ENCODE measurements at regions not wholly inside any gene's neighbourhood (a gene's known extent, or its start where the extent isn't known, plus 50 kb on each side); places are given as distances from the start of the nearest gene placed in this dataset.

DNA sequence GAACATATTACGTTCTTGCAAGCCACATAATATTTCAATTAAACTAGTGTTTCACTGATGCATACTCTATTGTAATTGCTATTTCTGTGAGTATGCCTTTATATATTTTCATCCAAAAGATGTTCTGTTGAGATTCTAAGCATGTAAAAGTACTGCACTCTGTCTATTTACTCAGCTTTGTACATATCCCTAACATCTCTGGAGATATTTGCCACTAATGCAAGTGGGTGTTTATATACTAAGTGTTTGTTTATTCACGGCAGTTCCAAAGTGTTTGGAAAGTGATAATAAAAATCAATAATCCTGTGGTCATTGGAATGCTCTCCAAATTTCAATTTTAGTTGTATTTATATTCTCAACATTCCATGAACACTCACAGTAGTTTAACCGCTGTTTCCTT is 1989.0 kb downstream of the C4orf33 start (continued):
- TF ChIP-seq, protein P1, sequence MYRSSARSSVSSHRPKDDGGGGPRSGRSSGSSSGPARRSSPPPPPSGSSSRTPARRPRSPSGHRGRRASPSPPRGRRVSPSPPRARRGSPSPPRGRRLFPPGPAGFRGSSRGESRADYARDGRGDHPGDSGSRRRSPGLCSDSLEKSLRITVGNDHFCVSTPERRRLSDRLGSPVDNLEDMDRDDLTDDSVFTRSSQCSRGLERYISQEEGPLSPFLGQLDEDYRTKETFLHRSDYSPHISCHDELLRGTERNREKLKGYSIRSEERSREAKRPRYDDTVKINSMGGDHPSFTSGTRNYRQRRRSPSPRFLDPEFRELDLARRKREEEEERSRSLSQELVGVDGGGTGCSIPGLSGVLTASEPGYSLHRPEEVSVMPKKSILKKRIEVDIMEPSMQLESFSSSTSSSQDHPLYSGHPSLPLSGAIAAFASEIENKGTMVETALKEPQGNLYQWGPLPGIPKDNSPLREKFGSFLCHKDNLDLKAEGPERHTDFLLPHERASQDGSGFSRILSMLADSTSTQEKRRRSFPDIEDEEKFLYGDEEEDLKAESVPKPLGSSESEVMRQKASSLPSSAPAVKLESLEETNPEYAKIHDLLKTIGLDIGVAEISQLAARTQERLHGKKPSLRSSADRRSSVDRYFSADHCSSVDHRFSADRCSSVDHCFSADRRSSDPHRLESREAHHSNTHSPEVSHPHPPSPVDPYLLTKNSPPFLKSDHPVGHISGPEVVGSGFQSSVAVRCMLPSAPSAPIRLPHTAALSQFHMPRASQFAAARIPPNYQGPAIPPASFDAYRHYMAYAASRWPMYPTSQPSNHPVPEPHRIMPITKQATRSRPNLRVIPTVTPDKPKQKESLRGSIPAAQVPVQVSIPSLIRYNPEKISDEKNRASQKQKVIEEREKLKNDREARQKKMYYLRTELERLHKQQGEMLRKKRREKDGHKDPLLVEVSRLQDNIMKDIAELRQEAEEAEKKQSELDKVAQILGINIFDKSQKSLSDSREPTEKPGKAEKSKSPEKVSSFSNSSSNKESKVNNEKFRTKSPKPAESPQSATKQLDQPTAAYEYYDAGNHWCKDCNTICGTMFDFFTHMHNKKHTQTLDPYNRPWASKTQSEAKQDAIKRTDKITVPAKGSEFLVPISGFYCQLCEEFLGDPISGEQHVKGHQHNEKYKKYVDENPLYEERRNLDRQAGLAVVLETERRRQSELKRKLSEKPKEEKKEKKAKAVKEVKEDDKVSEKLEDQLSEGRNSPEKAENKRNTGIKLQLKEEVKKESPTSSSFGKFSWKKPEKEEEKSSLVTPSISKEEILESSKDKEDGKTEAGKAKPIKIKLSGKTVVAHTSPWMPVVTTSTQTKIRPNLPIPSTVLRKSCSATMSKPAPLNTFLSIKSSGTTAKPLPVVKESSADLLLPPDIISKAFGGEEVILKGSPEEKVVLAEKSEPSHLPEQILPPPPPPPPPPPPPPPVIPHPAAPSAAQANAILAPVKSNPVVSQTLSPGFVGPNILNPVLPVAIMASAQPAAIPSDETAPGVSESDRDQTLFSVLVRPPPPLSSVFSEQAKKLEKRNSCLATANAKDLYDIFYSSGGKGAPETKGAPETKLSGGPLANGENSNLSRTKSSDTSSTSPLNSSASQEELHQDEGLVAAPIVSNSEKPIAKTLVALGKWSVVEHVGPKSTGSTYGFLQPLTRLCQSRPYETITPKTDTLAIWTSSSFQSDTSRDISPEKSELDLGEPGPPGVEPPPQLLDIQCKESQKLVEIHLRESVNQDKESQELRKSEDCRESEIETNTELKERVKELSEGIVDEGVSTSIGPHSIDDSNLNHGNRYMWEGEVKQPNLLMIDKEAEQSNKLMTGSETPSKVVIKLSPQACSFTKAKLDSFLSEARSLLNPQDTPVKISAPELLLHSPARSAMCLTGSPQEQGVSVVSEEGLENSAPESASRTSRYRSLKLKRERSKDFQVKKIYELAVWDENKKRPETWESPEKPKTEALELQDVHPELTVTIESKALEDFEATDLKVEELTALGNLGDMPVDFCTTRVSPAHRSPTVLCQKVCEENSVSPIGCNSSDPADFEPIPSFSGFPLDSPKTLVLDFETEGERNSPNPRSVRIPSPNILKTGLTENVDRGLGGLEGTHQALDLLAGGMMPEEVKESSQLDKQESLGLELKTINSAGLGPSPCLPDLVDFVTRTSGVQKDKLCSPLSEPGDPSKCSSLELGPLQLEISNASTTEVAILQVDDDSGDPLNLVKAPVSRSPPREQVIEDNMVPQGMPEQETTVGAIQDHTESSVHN (IDR thresholded peaks at IDR 0.05; ENCODE audit: borderline replicate concordance in 1 of 2, low read depth in 1 of 2) = no peak

- ChIA-PET POLR2A (no interaction called here), CTCF (ENCODE audit: low intra/inter-chr PET ratio) (no interaction called here)
- FAIRE-seq (no peak), ATAC-seq (no peak), DNase-seq (ENCODE audit: extremely low read depth in 1 of 4, low spot score in 3 of 4) (peak in 1 of 4 experiments; percentile 11)
- Histone ChIP-seq H3K9me1 (ENCODE audit: control insufficient read depth, insufficient read depth, low read length) (no peaks in the 10 kb centered on the region), H2AFZ (ENCODE audit: low read depth, low read length) (no peak overlapping the region), H3K9me3 (replicated peaks; ENCODE audit: control insufficient read depth, insufficient read depth, low read depth, low read length) (no peaks in the 10 kb centered on the region; the same call in 1 of the 2 replicates), H3K27me3 (ENCODE audit: control insufficient read depth in 2 of 2, insufficient read depth in 2 of 2, low read length in 2 of 2) (no peaks in the 10 kb centered on the region), H3K27ac (ENCODE audit: extremely low read depth, low read depth, low read length) (no peak overlapping the region), H3K4me3 (no peak overlapping the region), H3K9ac (ENCODE audit: insufficient read depth in 1 of 2, low read depth in 2 of 2, low read length in 2 of 2) (no peak overlapping the region), H3K4me1 (replicated peaks in 1 of 2; ENCODE audit: control insufficient read depth in 2 of 2, insufficient read depth in 2 of 2, low read length in 2 of 2) (no peaks in the 10 kb centered on the region), H4K20me1 (replicated peaks; ENCODE audit: control insufficient read depth, insufficient read depth, low read length) (no peaks in the 10 kb centered on the region), H3K79me2 (ENCODE audit: control insufficient read depth, insufficient read depth, low read length) (no peaks in the 10 kb centered on the region), H3K4me2 (ENCODE audit: insufficient read depth, low read length) (no peak overlapping the region), H3K36me3 (ENCODE audit: control insufficient read depth, insufficient read depth, low read length) (no peaks in the 10 kb centered on the region)
- in situ Hi-C loops (cut with MboI) = no loop called here
- TF ChIP-seq ZNF280A (IDR thresholded peaks at IDR 0.05; ENCODE audit: low read depth, partially characterized antibody) (no peak), RAD21 (CRISPR knock-in tag; conservative IDR thresholded peaks at IDR 0.05 in 1 of 2, IDR thresholded peaks at IDR 0.05 in 1 of 2) (peak; percentile 37 to 40), CTCF (IDR thresholded peaks at IDR 0.05 in 2 of 3, conservative IDR thresholded peaks at IDR 0.05 in 1 of 3; ENCODE audit: insufficient read depth in 2 of 3, low read depth in 1 of 3, low read length in 3 of 3) (peak in 1 of 3 experiments; percentile 20; a peak in 1 of 6 replicates)
- no TSS peak for BruUV-seq (replicated peaks)
- intact Hi-C loops (cut with micrococcal nuclease) = loop anchor here (5.0 kb wide), 1 partner anchor 1550 kb away; no protein-coding TSS in a partner anchor
Observed at GRCh38 chr4:131091896-131092295, 1995.9 kb downstream of the C4orf33 start.
